ENCODE measurements at regions not wholly inside any gene's neighbourhood (a gene's known extent, or its start where the extent isn't known, plus 50 kb on each side); places are given as distances from the start of the nearest gene placed in this dataset.
"Not testable (repeated sequence)": the region's sequence is repeated elsewhere in the genome, so short reads cannot be mapped to it uniquely, and the experiment has no call there.

DNA sequence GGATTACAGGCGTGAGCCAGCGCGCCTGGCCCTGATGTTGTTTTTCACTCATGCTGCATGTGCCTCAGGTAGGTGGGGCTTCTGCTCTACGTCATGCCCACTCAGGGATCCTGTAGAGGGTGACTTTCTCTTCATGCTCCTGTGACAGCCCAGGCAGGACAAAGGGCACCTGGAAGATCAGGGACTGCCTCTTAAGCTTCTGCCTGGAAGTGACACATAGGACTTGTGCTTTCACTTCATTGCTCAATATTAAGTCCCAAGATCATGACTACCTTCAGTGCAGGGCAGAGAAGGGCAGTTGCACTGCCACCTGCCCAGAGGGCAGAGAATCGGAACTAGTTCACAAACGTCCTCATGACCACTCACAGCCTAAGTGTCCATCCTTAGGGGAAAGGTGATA is 249.5 kb upstream of the SULF2 start:
- DNase-seq (ENCODE audit: extremely low spot score, insufficient read length, low read depth) (no peak), FAIRE-seq (no peak)

DNA sequence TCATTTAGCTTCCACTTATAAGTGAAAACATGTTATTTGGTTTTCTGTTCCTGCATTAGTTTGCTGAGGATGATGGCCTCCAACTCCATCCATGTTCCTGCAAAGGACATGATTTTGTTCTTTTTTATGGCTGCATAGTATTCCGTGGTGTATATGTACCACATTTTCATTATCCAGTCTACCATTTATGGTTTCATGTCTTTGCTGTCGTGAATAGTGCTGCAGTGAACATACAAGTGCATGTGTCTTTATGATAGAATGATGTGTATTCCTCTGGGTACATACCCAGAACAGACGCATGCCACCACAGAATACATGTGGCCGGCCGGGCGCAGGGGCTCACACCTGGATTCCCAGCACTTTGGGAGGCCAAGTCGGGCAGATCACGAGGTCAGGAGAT is 247.7 kb upstream of the SULF2 start:
- not testable (repeated sequence) for FAIRE-seq; DNase-seq (ENCODE audit: extremely low spot score, insufficient read length, low read depth)

DNA sequence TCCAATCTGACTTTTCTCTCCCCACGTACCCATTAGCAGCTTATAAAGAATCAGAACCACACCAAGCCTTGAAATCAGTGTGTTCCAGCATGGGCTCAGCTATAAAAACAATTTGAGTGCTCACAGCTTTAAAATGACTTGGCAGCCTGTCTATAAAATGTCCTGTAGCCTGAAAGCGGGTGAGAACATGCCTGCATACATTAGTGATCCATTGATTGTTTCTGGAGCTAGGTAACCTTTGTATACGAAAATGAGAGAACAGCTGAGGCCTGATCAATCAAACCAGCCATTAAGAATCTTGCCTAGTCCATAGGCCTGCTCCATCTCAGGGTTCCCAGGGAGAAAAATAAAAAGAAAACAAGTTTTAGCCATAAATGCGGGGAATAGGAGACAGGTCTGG is 245.8 kb upstream of the SULF2 start:
- DNase-seq (ENCODE audit: extremely low spot score, insufficient read length, low read depth) (no peak), FAIRE-seq (no peak)

DNA sequence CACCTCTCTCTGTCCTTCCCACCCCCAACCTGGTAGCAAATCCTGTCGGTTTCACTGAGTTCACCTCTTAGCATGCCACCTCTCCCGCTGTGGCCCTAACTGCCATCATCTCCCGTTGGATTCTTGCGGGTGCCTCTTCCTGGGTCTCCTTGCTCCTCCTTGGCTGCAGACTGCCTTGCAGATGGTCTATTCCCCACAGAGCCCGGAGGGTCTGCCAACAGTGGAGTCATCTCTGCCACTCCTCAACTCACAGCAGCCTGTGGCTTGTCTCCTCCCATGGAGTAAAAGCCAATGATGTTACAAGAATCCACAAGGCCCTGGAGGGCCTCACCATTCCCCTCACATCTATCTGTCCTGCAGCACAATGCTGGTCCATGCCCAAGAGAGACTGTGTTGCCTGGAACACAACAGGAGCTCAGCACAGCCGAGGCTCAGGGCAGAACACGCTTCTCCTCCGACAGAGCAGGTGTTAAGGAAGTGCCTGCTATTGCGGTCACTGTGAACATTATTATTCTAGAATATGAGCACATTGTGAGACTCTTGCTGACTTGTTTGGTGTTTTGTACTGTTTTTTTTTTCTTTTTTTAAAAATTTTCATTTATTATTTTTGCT is 241.8 kb upstream of the SULF2 start:
- DNase-seq (ENCODE audit: extremely low spot score, insufficient read length, low read depth) (no peak), FAIRE-seq (no peak)

DNA sequence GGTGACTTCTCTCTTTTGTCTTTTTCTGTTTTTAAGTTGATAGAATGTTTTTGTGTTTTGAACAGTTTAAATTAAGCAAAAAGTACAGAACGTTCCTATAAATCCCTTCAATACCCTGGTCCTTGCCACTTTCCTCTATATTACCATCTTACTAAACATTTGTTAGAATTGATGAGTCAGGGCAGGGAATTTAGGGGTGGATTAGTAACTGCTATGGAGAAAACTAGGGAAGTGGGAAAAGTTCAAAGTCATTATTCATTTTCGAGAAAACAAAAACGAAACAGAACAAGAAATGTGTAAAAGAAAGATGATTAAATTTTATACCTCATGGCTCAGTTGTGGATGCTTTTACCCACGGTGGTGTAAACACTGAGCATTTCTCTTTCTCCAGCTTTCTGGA is 240.4 kb upstream of the SULF2 start:
- no peak for DNase-seq (ENCODE audit: extremely low spot score, insufficient read length, low read depth)
- FAIRE-seq, result no peak

DNA sequence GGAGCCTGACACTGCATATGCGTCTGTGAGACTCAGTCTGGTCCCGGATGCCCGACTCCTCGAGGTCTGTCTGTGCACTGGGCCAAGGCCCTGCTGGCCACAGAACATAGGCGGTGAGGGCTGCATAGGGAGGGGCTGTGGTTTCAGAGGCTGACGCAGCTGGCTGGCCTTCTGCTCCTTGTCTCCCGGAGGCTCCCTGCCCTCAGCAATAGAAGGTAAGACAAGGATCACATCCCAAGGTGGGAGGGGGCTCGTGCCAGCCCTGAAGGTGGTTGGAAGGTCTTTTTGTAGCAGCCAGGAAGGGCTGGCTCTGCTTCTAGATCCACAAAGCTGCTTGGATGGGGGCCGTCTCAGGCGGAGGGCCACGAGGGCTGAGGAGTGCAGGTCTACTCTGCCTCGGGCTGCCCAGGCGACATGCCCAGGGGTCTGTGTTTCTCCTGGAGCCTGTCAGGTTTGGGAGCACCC is 239.8 kb upstream of the SULF2 start:
- FAIRE-seq (no peak), DNase-seq (ENCODE audit: extremely low spot score, insufficient read length, low read depth) (no peak)

DNA sequence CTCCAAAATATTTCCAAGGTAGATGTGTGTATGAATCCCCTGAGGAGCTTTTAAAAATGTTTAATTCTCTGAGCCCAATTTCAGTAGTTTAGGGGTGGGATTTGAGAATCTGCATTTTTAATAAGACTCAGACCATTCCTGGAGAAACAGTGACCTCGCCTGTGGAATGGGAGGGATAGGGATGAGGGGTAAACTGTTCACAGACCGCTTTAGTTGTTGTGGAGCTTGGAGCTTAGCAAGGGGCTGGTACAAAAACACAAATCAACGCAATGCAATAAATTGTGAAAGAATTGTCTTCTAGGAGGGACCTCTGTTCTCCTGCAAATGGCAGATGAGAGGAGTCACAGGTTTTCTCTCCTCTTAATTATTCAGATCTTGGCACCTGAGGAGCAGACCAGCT is 239.3 kb upstream of the SULF2 start:
- DNase-seq (ENCODE audit: extremely low spot score, insufficient read length, low read depth) (no peak), FAIRE-seq (no peak)

DNA sequence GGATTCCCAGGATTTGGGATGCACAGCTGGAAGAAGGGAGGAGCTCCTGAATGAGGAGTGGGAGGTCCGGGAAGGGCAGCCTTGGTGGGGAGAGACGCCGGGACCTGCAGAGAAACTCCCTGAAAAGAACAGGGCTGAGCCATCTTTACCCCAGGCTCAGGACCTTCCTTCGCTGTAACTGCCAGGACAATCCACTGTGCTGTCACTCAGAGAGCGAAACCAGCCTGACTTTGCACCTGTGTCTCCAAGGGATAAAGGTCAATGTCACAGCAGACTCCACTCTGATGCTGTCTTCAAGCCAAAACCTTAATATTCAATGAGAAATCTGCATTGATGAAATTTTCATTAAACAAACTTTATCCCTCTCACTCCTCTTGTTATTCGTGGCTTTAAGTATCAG is 235.4 kb upstream of the SULF2 start:
- not testable (repeated sequence) for DNase-seq (ENCODE audit: extremely low spot score, insufficient read length, low read depth); FAIRE-seq

DNA sequence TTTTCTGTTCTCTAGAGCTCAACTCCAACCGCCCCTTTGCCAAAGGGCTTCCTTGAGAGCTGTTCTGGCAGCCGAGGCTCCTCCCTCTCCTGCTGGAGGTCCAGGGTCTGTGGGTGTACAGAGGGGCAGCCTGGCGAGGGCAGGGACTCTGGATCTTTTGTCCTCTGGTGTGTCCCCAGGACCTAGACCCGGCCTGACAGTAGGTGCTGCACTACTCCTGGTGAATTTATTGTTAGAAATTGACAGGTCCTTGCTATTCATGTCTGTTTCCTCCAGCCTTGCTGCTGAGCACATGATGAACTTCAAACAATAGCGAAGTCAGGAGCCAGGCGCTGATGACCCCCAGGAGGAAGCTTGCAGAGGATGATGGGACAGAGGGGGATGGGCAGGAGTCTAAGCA is 234.7 kb upstream of the SULF2 start:
- DNase-seq (ENCODE audit: extremely low spot score, insufficient read length, low read depth) (no peak), FAIRE-seq (no peak)

DNA sequence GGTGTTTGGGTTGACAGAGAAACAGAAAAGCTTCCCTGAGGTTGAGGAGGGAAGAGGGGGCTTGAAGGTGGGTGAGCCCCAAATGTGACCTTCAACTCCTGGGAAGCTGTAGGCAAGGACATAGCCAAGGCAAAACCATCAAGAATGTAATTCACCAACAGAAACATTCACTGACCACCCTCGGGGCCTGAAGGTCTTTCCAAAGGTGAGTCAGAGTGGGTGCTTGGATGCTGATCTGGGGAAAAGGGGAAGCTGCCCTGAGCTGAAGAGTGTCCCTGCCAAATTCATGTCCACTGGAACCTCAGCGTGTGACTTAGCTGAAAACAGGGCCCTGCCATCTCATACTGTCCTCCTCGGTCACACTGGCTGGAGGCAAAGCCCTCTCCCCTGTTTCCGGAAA is 234.2 kb upstream of the SULF2 start:
- DNase-seq (ENCODE audit: extremely low spot score, insufficient read length, low read depth), result no peak
- FAIRE-seq, result no peak

DNA sequence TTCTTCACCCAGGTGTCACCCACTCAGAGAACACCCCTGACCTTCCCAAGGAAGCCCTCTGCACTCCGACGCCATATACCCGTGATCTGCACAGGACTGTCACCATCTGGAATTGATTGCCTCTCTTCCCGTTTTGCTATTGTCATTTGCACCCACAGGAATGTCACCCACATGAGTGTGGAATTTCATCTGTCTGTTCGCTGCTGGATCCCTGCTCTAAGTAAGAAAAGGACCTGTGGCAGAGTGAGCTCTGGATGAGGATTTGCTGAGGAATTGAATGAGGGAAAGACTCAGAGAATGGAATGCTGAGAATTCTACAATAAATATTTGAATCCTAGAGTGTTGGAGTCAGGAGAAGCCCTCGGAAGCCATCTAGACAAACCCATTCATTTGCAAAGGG is 233.6 kb upstream of the SULF2 start:
- not testable (repeated sequence) for FAIRE-seq

DNA sequence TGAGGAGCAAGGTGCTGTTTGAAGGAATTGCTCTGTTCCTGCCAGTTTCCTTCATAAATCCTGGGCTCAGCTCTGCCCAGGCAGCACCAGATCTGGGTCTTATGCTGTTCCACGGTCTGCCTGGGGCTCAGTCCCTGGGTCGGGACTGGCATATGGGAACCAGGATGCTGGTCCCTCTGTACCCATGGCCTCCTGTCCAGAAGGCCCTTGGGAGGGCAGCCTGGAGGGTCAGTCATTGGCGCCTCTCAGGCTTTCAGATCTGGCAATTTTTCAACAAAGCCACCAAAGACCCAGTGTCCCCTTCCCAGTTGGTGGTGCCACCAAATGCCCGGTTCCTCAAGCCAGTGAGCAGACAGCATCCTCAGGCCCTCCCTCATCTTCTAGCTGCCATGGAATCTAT is 232.7 kb upstream of the SULF2 start:
- no peak for FAIRE-seq
- no peak for DNase-seq (ENCODE audit: extremely low spot score, insufficient read length, low read depth)

More for the DNA sequence above, 233.6 kb upstream of the SULF2 start:
- not testable (repeated sequence) for DNase-seq (ENCODE audit: extremely low spot score, insufficient read length, low read depth)

DNA sequence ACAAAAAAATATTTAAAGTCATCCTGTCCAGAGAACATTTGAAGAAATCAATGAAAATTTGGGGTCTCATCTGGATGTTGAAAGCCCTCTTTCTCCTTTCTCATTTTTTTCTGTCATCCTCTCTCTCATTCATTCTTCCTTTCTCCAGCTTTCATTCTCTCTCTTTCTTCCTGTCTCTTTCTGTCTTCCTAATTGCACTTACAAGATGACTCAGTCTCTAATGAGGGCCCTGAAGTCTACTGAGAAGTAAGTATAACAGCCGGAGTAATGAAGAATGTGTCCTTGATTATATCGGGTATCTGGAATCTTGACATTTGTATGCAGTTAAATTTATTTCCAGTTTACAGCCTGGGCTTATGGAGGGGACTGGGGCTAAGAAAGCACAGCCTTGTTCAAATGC is 232.2 kb upstream of the SULF2 start:
- FAIRE-seq, result no peak
- DNase-seq (ENCODE audit: extremely low spot score, insufficient read length, low read depth), result no peak

DNA sequence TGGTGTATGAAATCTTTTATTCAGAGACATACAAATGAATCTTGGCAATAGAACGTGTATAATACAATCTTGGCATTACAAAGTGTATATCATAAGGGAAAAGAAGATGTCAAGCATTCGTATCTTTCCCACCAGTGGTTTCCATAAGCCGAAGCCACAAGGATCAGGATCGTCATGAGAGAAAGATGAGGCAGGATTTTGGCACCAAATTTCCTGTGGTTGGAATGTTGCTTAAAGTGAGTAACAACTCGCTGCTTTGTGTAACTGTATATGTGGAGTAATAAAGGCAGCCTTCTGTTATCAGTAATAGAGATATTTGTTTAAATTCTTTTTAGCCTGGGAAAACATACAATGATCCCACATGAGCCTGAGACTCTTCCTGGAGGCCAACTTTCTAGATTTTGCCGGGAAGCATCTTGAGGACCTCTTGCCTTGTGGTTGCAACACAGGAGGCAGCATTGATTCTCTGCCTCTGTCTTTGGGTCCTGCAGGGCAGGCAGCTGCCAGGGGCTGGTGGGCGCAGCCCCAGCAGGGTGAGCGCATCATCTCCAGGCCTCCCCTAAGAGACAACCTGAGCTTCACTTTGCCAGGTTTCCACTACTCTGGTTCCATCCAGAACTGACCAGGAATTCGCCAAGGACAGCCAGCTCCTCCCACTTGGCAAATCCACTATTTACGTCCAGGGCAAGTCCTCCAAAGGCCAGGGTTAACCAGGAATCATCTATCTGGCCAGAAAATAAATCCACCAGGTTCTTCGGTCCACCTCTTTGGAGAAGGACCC is 230.9 kb upstream of the SULF2 start:
- FAIRE-seq (no peak), DNase-seq (ENCODE audit: extremely low spot score, insufficient read length, low read depth) (no peak)

DNA sequence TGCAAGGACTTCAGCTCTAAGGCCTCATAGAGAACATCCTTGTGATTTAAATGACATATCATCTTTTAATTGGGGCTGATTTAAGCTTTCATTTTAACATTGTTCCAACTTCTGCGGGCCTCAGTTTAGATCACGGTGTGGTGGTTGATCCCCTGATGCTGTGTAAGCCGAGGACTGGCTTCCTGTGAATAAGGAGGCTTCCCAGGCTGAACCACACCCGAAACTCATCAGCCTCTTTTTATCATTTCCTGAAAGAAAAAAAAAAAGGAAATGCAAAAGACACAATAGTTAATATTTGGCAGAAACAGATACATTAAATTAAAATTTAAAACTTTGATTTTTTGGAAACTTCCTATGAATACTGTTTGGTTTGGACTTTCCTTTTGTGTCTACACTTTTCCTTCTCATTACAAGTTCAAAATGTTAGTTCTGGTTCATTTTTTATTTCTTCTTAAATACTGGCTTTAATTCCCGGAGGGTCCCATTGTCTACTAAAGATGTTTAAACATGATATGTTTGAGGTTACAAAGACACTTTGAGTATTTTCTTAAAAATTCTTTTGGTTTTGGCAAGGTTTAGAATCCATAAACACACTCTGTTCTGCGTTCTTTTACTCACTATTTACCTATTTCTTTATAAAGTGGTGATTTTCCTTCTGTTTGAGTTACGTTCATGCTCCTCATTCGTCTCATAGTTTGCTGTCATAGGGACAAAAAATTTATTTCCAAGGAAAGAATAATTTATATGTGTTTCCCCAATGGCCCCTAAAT is 230.0 kb upstream of the SULF2 start:
- no peak for DNase-seq (ENCODE audit: extremely low spot score, insufficient read length, low read depth)
- FAIRE-seq, result no peak

DNA sequence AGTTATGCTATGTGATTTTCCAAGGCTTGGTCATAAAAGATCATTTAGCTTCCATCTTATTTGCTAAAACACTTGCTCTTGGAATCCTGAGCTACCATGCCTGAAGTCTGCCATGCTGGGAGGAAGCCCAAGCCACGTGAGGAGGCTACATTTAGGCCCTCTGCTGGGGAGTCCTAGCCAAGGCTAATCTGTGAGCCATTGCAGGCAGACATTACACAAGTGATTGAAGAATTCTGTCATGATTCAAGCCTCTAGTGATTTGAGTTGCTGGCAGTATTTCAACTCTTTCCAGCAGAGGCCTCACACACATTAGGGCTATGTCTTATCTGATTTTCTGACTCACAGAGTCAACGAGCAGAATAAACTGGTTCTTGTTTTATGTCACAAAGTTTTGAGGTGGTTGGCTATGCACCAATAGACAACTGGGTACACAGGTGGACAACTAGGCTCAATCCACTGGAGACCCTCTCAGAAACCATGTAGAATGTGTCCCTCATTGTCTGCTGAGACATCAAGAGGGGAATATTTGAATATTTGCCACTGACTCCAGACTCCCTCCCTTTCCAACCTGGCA is 227.2 kb upstream of the SULF2 start:
- DNase-seq (ENCODE audit: extremely low spot score, insufficient read length, low read depth) (no peak), FAIRE-seq (no peak)

DNA sequence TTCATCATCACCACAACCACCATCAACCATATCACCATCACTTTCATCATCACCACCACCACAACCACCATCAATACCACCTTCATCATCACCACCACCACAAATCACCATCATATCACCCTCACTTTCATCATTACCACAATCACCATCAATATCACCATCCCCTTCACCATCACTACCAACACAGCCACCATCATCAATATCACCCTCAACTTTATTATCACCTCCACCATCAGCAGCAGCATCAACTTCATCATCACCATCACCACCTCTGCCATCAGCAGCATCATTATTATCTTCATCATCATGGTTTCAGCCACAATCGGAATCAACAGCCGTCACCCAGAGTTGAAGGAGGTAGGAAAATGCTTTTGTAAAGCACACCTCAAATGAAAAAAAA is 225.7 kb upstream of the SULF2 start:
- FAIRE-seq (no peak), DNase-seq (ENCODE audit: extremely low spot score, insufficient read length, low read depth) (no peak)

DNA sequence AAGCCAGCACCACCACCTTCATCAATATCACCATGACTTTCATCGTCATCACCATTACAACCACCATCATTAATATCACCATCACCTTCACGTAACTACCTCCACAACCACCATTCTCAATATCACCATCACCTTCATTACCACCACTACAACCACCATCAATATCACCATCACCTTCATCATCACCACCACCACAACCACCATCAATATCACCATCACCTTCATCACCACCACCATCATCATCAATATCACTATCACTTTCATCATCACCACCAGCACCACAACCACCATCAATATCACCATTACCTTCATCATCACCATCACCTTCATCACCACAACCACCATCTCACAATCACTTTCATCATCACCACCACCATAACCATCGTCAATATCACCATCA is 225.3 kb upstream of the SULF2 start:
- FAIRE-seq (no peak), DNase-seq (ENCODE audit: extremely low spot score, insufficient read length, low read depth) (no peak)

DNA sequence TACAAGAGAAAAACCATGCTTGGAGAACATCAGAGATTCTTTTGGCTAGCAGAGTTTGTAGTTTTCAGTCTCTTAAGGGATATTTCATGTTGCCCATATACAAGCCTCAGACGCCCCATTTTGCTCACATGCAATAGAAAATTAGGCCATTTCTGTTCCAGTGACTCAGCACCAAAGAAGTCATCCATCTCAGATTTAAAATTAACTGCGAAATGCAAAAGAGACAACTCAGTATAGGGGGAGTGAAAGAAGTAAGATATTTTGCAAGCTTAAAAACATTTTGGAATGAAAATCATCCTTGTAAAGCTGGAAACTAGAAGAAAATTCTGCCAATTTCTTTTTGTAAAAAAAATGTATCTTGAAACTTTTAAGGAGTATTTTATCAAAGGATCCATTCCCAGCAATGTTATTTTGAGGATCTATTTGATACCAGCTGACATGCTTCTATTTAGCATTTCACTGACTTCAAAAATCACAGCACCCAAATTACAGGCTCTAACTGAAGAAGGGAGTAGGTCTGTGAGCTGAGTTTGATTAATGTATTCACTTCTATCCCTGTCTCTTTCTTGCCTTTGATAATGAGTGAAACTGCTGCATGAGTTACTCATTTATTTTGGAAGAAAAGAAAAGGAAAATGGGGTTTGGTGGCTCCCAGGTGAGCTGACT is 223.7 kb upstream of the SULF2 start:
- FAIRE-seq (no peak), DNase-seq (ENCODE audit: extremely low spot score, insufficient read length, low read depth) (no peak)

DNA sequence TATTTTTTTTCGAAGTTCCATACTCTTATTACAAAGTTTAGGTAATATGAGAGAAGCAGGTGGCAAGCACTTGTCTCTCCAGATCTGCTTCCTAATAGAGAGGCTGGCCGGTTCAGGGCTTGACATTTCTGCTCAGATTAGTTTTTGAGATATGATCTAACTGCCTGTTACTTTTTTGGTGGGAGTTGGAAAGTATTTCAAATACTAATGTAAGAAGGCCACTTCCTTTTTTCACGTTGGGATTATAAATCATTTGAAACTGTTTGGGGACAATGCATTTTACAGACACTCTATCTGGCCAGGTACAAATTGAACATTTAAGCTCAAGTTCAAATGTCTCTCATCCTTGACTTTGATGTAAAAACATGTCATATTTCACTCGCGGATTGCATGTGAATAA is 222.1 kb upstream of the SULF2 start:
- FAIRE-seq (no peak), DNase-seq (ENCODE audit: extremely low spot score, insufficient read length, low read depth) (no peak)

Measured in GM18507 (cell line).